Inflammatory macrophage treated with lipopolysaccharide for 1 hour (primary cell): ENCODE measurements at regions not wholly inside any gene's neighbourhood (a gene's known extent, or its start where the extent isn't known, plus 50 kb on each side); places are given as distances from the start of the nearest gene placed in this dataset.

ENCODE experiments used
- DNase-seq, 2 donors: peaks; one replicate each; pipeline ENCODE4 v3.0.0-alpha.2; 2020 to 2022

DNA sequence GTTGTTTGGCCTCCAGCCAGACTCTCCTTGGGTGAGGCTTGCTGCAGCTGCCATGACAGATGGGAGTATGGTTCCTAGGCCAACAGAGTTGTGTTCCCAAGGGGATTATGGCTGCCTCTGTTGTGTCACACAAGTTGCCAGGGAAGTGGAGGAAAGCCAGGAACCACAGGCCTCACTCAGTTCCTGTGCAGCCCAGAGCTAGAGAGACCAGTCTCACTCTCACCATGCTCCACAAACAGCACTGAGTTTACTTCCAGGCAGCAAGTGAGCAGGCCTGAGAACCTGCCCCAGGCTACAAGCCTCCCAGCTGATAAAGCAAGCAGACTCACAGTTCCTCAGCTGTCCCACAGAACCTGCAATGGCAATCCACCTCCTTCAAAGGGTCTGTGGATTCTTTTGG is 273.6 kb upstream of the TAS2R1 start:
- no peak for DNase-seq

DNA sequence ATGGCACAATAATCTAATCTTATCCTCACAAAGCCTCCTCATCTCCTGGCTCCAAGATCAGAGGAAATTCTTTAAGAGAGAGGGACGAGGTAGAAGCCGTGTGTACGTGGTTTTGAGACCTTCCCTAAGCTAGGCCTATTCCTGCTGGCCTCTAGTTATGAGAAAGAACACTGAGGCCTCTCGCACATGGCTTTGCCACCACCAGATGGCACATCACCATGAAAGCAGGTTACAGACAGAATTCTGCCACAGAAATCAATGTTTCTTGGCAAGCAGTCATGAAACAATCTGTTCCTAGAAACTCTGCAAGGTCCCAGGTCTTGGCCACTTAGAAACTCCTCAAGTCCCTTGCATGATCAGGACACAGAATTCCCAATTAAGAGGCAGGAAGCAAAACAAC is 268.2 kb upstream of the TAS2R1 start:
- DNase-seq: no peak

DNA sequence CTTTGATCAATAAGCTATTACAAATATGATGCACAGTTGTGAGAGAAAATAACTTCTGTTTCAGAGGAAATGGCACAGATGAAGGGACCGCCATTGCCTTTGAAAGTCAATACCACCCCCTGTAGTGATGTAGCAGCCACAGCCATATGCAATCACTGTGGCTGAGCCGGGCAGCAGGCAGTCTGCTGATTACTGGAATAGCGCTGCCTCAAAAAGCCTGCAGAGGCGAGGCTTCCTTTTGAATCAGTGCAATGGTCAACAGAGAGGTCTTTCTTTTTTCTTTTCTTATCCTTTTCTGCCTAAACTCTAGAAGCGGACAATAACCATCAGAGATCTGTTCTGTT is 265.1 kb upstream of the TAS2R1 start:
- no peak for DNase-seq

DNA sequence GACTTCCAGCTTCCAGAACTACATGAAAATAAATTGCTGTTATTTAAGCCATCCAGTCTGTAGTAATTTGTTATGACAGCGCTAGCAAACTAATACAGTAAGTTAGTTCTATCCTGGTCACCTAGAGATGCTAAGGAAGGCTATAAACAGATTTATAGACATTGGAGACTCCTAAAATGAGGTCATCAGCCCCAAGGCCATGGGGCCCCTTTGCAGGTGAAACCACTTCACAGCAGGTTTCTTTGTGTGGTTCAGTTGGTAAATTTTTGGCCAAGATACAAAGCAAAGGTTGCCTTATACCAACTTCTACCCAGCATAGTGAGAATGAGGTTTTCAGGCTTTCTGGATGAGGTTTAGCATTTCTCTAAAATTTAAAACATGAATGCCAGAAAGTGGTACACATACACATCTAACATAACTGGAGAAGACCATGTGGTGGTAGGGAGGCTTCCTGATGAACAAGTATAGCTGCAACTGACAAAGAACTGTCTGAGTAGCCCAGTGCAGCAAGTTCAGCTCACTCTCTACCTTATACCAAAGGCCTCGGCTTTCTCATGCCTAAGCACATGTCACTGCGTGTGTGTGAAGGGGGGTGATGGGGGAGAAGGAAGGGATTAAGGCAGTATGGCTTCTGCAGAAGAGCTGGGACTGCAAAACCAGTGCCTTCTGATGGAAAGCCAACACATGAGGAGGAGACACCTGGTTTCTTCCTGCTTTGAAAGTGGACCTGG is 264.6 kb upstream of the TAS2R1 start:
- no peak for DNase-seq

DNA sequence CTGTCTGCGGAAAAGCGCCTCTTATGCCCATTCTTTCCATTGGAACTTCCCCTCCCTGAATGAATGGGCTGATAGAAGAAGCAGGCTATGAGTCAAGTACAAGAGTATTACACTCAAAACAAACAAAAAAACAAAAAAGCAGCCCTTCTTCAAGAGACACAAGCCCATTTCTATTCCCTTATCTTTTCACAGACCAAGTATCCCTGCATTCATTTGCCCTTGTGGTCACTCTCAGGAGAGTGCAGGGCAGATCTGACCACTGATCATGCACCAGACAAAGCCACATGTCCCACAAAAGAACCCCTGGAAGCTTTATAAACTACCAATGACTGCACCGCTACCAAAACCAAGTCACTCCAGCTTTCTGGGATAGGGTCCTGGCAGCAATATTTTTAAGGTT is 262.5 kb upstream of the TAS2R1 start:
- DNase-seq: no peak

DNA sequence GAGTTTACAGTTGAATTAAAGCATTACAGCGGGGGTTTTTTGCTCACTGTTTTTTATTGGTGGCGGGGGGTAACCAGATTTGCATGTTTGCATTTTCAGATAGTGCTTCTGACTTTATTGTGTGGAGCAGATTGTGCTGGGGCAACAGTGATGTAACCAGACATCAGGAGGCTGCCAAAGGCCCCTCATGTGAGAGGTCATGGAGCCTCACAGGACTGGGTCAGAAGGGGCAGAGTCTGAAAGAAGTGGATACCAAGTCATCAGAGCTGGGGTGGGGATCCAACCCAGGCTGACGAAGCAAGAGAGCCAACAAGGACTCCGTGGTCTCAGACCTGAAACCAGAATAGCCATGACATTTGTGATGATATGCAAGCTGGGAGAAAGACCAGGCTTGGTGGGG is 259.4 kb upstream of the TAS2R1 start:
- DNase-seq: no peak

DNA sequence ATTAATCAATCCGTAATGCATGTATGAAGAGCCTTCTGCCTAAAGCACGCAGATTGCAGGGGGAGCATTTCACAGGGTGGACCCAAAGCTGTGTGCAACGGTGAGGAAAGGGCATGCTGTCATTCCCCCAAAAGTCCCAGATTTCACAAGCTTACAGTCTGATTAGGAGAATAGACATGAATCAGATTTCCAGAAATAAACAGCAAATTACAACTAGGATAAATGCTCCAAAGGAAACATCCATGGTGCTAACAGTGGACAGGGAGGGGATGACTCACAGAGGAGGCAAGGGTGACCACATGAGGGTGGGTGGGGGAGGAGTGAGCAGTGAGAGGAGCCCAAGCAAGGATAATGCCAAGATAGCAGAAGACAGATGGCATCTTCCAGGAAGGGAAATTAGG is 258.4 kb upstream of the TAS2R1 start:
- peak; percentile 2 to 7 for DNase-seq

DNA sequence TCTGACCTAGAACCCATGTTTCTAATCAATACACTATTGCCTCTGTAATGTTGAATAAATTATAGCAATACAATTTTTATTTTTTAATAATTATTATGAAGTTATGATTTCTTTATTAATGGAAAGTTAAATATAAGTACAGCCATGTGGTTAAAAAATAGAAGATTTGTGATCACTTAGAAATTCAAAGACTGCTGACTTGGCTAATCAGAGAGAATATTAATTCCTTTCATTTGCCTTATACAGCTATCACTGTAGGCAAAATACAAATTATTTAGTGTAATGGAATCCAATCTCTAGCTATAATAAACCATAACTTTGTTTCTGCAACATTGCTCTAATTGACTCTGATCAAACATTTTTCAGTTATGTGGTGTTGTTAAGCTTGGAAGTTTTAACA is 255.0 kb upstream of the TAS2R1 start:
- no peak for DNase-seq

DNA sequence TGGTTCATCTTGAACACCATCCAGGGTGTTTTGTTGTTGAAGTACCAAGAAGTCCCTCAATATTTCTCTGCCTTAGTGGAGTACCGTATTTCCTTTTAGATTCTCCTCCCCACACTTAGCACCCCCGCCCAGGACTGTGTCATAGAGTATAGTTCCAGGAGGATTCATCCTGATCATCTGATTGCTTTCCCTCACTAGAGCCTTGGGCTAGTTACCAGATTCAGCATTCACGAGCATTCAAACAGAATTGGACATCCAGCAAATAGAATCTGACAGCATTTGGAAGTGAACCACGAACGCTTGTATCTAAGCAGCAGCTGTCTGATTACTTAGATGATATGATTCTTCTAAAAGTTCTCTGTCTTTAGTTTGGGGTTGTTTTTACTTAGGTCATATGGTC is 248.1 kb upstream of the TAS2R1 start:
- DNase-seq: no peak

DNA sequence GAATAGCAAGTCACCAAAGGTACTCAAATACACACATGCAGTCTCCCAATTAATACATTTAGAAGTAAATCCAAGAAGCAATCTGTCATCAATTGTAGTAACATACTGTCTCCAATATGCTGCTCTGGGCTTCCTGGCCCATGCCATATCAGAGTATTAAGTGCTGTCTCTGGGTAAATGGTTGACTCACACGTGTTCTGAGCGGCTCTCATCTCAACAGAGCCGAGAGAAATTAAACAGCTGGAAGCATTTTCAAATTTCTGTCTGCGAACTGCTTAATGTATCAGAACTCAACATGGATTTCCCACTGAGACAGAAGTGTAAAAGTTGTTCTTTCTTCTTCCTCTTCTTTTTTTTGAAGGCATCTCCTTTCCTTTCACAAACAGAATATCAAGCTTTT is 247.3 kb upstream of the TAS2R1 start:
- DNase-seq: no peak

DNA sequence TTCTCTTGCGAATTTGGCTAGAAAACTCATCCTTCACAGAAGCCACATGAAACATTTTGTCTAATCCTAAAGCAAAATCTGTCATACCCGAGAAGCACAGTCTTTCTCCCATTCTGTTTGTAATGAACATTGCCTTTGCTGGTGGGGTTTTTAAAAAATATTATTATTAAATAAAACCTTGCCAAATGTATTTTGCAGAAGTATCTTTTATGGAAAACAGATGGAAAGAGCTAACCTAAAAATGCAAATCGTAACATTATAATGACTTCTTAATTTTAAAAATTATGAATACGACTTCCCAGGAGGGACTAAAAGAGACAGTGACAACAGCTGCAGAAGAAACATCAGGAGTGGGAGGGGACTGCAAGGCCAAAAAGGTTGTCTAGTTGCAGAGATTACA is 246.3 kb upstream of the TAS2R1 start:
- no peak for DNase-seq

DNA sequence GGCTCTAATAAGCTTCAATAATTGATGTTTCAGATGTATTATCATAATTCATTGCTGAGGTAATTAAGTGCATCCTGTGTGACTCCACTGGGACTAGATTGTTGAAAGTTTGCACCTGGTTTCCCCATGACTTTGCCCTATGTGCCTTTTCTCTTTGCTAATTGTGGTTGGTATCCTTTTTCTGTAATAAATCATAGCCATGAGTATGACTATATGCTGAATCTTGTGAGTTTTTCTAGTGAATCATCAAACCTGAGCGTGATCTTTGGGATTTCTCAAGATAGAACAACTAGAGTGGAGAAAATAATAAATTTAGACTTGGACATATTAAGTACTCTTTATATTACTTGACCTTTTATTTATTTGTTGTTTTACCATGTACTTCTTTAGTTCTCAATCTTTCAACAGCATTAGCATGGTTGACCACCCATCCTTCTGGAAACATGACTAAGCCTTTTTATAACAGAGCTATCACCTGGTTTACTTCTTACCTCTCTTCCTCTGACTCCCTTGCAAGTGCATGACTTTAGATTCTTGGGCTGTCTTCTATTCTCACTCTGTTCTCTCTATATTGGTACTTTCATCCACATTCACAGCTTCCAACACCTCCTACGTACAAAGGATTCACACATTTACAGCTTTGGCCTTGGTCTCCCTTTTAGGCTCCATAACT is 239.6 kb upstream of the TAS2R1 start:
- DNase-seq: no peak

DNA sequence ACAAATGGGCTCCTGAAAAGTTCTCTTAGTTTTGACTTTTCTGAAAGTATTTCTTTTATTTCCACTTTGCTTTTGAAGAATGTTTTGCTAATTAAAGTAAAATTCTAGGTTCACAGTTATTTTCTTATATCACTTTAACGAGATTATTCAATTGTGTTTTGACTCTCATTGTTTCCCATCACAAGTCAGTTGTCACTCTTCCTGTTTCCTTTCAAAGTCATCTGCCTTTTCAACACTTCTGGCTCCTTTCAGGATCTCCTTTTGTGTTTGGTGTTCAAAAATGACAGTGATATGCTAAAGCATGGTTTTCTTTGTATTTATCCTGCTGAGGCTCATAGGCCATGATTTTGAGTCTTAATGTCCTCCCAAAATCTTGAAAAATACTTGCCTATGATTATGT is 235.4 kb upstream of the TAS2R1 start:
- DNase-seq: no peak

DNA sequence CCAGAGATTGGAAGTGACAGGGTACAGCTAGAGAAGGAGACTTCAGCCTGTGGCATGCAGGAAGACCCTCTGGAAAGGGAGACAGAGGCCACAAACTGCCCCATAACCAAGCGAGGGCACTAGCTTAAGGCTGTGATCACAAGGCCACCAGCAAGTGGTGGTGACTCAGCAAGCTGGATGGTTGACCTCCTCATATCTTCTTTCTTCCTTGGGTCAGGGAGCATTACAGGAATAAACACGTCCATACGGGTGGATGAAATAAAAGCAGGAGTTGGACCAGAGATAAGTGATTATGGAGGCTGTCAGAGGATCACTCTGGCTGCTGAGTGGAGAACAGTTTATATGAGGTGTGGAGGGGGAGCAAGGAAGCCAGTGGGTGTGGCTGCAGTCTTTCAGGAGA is 234.6 kb upstream of the TAS2R1 start:
- DNase-seq: no peak

DNA sequence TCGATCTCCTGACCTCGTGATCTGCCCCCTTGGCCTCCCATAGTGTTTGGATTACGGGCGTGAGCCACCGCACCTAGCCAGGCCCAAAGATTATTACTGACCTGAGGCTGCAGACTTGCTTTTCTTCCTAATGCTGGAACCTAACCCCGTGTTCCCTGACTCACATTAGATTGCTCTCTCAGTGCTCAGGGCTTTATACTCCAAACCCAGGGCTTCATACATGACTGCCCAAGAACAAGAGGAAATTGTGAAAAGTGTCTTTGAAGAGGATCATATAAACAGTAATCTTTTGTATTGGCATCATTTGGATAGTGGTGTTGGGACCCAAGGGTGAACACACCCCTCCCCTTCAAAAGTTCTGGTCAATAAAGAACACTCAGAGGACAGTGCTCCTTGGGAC is 233.3 kb upstream of the TAS2R1 start:
- DNase-seq: no peak

DNA sequence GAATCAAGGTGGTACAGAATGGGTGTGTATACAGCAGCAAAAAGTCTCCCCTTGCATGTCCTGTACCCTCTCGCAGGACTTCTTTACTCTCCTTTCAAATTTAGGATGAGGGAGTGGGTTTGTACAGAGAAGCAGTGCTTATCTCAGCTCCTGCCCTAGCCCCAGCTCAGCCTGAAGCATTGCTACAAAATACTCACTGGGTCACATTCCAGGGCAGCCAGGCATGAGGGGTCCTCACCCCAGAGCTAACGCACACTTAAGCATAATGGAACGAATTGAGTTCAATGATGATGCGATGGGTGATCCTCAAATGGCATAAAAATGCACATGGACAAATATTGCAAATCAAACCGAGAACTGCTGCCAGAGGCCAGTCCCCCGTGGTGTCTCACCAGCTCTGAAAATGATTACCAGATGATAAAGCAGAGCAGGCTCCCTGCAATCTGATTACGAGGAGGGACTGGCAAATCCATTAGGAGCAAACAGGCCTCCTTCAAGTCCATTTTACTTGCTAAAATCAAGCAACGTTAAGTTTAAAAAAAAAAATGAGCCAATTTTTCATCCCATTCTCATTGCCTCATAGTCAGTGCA is 231.6 kb upstream of the TAS2R1 start:
- no peak for DNase-seq

DNA sequence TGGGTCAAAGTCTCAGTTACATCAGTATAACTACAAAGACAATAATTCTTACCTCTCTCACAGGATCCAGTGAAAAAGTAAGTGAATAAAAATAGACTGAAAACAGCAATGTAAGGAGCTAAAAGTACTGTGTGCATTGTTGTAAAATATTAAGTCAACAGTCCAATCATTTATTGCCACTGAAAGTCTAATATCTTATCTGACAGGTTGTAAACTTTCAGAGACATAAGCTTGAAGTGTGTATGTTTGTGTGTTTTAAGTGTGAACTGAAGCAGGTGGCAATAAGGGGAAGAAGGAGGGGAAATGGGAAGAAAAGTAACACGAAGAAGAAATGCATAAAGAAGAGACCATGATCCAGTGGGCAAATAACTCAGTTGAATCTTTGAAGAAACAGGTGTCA is 229.7 kb upstream of the TAS2R1 start:
- no peak for DNase-seq

DNA sequence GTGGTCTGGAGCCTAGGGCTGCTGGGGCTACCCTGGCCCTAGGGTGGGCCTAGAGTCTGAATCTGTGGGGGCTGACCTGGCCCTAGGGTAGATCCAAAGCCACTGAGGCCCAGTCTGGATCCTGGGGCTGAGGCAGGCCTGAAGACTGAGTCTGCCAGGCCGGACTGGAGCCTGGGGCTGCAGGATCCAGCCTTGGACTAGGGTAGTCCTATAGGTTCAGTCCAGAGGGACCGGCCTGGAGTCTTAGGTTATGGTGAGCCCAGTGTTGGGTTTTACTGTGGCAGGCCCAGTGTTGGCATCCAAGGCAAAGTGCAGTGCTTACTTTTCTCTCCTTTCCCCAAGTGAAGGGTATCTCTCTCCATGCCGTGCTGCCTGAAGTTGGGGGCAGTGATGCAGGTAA is 227.9 kb upstream of the TAS2R1 start:
- DNase-seq: no peak

DNA sequence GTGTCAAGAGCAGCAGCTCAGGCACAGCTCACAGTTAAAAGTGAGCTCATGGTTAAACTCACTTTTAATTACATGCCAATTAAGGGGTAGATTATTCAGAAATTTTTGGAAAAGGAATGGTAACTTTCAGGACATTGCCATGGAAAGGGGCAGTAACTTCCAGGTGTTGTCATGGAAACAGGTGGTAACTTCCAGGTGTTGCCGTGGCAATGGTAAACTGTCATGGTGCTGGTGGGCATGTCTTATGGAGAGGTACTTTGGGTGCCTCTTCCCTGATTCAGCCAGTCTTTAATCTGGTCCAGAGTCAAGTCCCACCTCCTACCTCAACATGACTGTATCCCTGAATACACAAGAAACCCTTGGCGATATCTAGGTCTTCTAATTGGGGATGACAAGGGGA is 223.2 kb upstream of the TAS2R1 start:
- DNase-seq: no peak

DNA sequence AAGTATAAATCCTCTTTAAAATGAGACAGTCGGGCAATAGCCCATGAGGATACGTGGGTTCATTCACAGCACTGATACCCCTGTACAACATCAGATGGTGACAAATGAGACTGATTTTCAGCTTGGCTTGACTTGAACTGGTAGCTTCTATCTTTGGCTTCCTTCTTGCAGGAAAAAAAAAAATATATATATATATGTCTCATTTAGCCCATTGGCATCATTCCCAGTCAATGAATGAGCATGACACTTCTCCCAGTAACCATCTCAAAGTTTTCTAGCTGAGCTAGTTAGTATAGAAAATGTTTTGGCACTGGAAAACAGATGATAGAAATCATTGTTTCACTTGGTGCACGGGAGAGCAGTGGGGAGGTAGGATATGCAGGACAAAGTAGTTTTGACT is 222.5 kb upstream of the TAS2R1 start:
- DNase-seq: no peak

DNA sequence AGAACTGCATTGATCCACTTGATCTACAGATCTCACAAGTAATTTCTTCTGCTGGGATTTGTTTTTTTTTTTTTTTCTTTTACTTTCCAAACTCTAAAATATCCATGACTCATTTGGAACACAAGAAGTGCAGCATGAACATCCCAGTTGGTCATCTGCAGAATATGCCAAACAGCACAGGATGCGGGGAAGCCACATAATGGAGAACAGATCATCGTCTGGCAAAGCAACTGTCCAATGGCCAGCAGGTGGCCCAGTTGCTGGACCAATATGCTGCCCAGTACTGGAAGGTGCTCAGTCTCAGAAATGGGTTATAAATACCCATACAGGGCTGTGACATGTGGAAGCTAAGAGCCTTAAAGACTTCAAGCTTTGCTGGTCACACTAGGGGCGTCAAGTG is 221.3 kb upstream of the TAS2R1 start:
- no peak for DNase-seq

DNA sequence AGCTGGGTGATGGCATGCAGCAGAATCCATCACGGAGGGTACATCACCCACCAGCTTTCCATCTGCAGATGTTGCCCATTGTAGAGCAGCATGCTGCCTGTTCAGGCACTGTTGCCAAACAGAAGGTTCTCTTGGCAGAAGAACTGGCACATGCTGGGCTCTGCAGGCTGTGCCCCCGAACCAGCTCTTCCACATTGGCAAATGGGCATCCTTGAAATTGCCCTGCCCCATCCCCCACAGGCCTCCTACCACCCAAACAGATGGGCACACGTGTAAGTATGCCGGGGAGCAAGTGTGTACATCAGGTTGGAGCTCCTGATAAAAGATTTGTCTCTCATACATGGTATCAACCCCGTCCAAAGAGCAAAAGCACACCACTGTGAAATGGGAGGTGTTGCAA is 220.3 kb upstream of the TAS2R1 start:
- DNase-seq: no peak

DNA sequence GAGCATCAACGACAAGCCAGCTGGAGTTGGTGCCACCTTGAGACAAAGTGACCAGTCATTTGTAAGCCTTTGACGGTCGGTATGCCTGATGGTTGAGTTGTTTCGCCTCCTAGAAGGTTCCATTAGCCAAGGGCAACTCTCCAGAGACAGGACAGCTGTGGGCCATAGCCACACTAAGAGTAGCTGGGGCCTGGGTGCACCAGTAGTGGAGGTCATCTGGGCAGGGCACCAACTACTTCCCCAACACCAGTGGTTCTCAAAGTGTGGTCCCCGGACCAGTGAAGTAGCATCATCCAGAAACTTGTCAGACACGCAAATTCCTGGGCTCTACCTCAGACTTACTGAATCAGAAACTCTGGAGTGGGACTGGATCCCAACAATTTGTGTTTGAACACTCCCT is 217.5 kb upstream of the TAS2R1 start:
- DNase-seq: no peak

DNA sequence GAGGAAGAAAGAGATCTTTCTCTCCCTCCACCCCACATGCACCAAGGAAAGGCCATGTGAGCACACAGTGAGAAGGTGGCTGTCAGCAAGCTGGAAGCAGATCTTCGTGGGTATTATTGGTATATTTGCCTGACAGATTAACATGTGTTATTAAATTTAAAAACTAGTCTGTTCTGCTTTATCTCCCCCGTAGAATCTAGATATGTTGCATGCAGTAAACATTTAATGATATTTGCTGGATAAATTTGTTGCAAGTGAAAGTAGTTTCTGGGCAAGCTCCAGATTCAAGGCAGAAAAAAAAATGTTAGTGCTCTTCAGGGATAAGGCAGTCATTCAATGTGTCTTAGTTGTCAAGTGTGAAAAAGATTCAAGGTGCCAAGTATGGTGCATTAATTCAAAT is 215.0 kb upstream of the TAS2R1 start:
- DNase-seq: no peak
